Kidney (tissue), 13 donors: ENCODE measurements at regions not wholly inside any gene's neighbourhood (a gene's known extent, or its start where the extent isn't known, plus 50 kb on each side); places are given as distances from the start of the nearest gene placed in this dataset.
"Not testable (repeated sequence)": the region's sequence is repeated elsewhere in the genome, so short reads cannot be mapped to it uniquely, and the experiment has no call there.

Experiments used
- DNase-seq, 5 donors: peaks; one replicate each; pipeline ENCODE4 v3.0.0-alpha.2; 2013 to 2020
- FAIRE-seq: peaks from 2 replicates; lab custom pipeline; 2012; peaks lifted over from hg19 to GRCh38; lab: Jason Lieb, UNC
- H3K27ac ChIP-seq, 2 donors: one replicate each; pipeline ENCODE4 v1.7.0; 2013; ENCODE audit warnings: low read depth in 2 of 2, low read length in 2 of 2, inconsistent platforms in 1 of 2
- H3K27me3 ChIP-seq: one replicate; pipeline ENCODE4 v1.7.1; 2013; ENCODE audit warnings: low read length, inconsistent platforms; ENCODE audit not compliant: control insufficient read depth, insufficient read depth
- H3K36me3 ChIP-seq, 3 donors: one replicate each; pipeline versions ENCODE4 v1.7.0 to v1.7.1; 2013; ENCODE audit warnings: low read length in 3 of 3, control low read depth in 1 of 3, inconsistent platforms in 1 of 3; ENCODE audit not compliant: insufficient read depth in 3 of 3, control insufficient read depth in 2 of 3
- H3K4me1 ChIP-seq, 3 donors: one replicate each; pipeline versions ENCODE4 v1.7.0 to v1.7.1; 2013; ENCODE audit warnings: low read length in 3 of 3, inconsistent platforms in 1 of 3, low read depth in 1 of 3; ENCODE audit not compliant: control insufficient read depth in 2 of 3, insufficient read depth in 2 of 3
- H3K4me3 ChIP-seq, 3 donors: one replicate each; pipeline versions ENCODE4 v1.7.0 to v1.8.1; 2013; ENCODE audit warnings: low read length in 3 of 3, control low read depth in 1 of 3, inconsistent platforms in 1 of 3
- H3K9ac ChIP-seq, 3 donors: one replicate each; pipeline versions ENCODE4 v1.7.0 to v1.7.1; 2013; ENCODE audit warnings: low read length in 3 of 3, control low read depth in 1 of 3, inconsistent platforms in 1 of 3
- H3K9me3 ChIP-seq, 3 donors: one replicate each; pipeline versions ENCODE4 v1.7.0 to v1.7.1; 2013; ENCODE audit warnings: low read length in 3 of 3, control low read depth in 1 of 3, inconsistent platforms in 1 of 3; ENCODE audit not compliant: control insufficient read depth in 2 of 3, insufficient read depth in 1 of 3
- CTCF ChIP-seq: IDR thresholded peaks from 3 replicates; pipeline ENCODE4 v1.5.1; 2012; ENCODE audit warnings: mild to moderate bottlenecking, moderate library complexity, borderline replicate concordance; ENCODE audit not compliant: insufficient read depth; ENCODE audit errors: extremely low read depth
- intact Hi-C: fragments of 100-400 bp; cut with DNase I; formaldehyde crosslinking; loops from one replicate; pipeline ENCODE4 v1.11.1; 2022
- donor health status: control.
- donor health status: control.
- donor health status: control.
- donor health status: control.
- donor health status: control.
- donor health status: DM: yes; HTN: yes; CAD: no.
- donor health status: Normal renal cell carcinoma (clear cell type).

- Histone ChIP-seq H3K4me3 (no peak overlapping the region), H3K9ac (no peak overlapping the region), H3K4me1 (no peaks in the 10 kb centered on the region), H3K36me3 (no peaks in the 10 kb centered on the region), H3K27me3 (no peaks in the 10 kb centered on the region), H3K9me3 (no peaks in the 10 kb centered on the region), H3K27ac (no peak overlapping the region)
- FAIRE-seq (no peak), DNase-seq (no peak)
- TF ChIP-seq CTCF = no peak
- intact Hi-C loops = no loop called here
Observed at GRCh38 chr10:4606856-4607636, 219.0 kb upstream of the AKR1E2 start.

- no peak overlapping the region for H3K9ac ChIP-seq
- H3K4me3 ChIP-seq = no peak overlapping the region
- no peaks in the 10 kb centered on the region for H3K9me3 ChIP-seq
- FAIRE-seq (no peak), DNase-seq (peak in 1 of 5 donors; percentile 12)
- H3K36me3 ChIP-seq = no peaks in the 10 kb centered on the region
- no peak overlapping the region for H3K27ac ChIP-seq
- H3K27me3 ChIP-seq = no peaks in the 10 kb centered on the region
- intact Hi-C loops = no loop called here
- no peaks in the 10 kb centered on the region for H3K4me1 ChIP-seq
- TF ChIP-seq CTCF = no peak
Observed at GRCh38 chr10:4602764-4603491, 223.1 kb upstream of the AKR1E2 start.

GRCh38 chr10:4599471-4599870 lies 226.5 kb upstream of the AKR1E2 start:
- no peak for TF ChIP-seq CTCF
- Histone ChIP-seq H3K4me1 (no peaks in the 10 kb centered on the region), H3K36me3 (no peaks in the 10 kb centered on the region), H3K27me3 (no peaks in the 10 kb centered on the region), H3K4me3 (no peak overlapping the region), H3K9me3 (no peaks in the 10 kb centered on the region), H3K9ac (no peak overlapping the region), H3K27ac (no peak overlapping the region)
- DNase-seq (no peak), FAIRE-seq (no peak)
- intact Hi-C loops = no loop called here

GRCh38 chr10:4597898-4598297 lies 228.1 kb upstream of the AKR1E2 start:
- intact Hi-C loops, H3K27ac ChIP-seq, DNase-seq, H3K4me3 ChIP-seq, H3K27me3 ChIP-seq, H3K9me3 ChIP-seq, H3K4me1 ChIP-seq, FAIRE-seq, H3K36me3 ChIP-seq, H3K9ac ChIP-seq: not testable (repeated sequence)
